H9 (cell line): ENCODE measurements at regions not wholly inside any gene's neighbourhood (a gene's known extent, or its start where the extent isn't known, plus 50 kb on each side); places are given as distances from the start of the nearest gene placed in this dataset.

Source experiments
- DNase-seq: peaks from one replicate; pipeline ENCODE4 v3.0.0-alpha.2; 2017
- H2AFZ ChIP-seq: one replicate; pipeline ENCODE4 v1.6.1; 2013; ENCODE audit warnings: mild to moderate bottlenecking, low read length, control low read depth, moderate library complexity
- H2AK5ac ChIP-seq: 2 replicates; pipeline ENCODE4 v1.6.1; 2013; ENCODE audit warnings: low read length, control low read depth, mixed read lengths; ENCODE audit not compliant: insufficient read length
- H2BK120ac ChIP-seq: one replicate; pipeline ENCODE4 v1.6.1; 2013; ENCODE audit warnings: low read depth, mild to moderate bottlenecking, low read length, control low read depth, inconsistent platforms; ENCODE audit not compliant: poor library complexity, severe bottlenecking
- H2BK12ac ChIP-seq: 2 replicates; pipeline ENCODE4 v1.6.1; 2013; ENCODE audit warnings: low read length, control low read depth, mixed read lengths, low read depth; ENCODE audit not compliant: insufficient read length
- H2BK15ac ChIP-seq: 2 replicates; pipeline ENCODE4 v1.6.1; 2013; ENCODE audit warnings: low read depth, low read length, control low read depth
- H2BK20ac ChIP-seq: one replicate; pipeline ENCODE4 v1.6.1; 2013; ENCODE audit warnings: low read depth, mild to moderate bottlenecking, low read length, control low read depth, inconsistent platforms; ENCODE audit not compliant: poor library complexity, severe bottlenecking
- H2BK5ac ChIP-seq: 2 replicates; pipeline ENCODE4 v1.6.1; 2013; ENCODE audit warnings: low read length, control low read depth, mixed read lengths; ENCODE audit not compliant: insufficient read length
- H3K14ac ChIP-seq: 2 replicates; pipeline ENCODE4 v1.6.1; 2013; ENCODE audit warnings: low read length, control low read depth; ENCODE audit not compliant: insufficient read depth
- H3K18ac ChIP-seq: 2 replicates; pipeline ENCODE4 v1.6.1; 2013; ENCODE audit warnings: low read depth, mild to moderate bottlenecking, mixed read lengths, low read length, control low read depth; ENCODE audit not compliant: insufficient read length
- H3K23ac ChIP-seq: 2 replicates; pipeline ENCODE4 v1.6.1; 2013; ENCODE audit warnings: low read length, control low read depth, mixed read lengths, low read depth; ENCODE audit not compliant: insufficient read length
- H3K23me2 ChIP-seq: 2 replicates; pipeline ENCODE4 v1.6.1; 2013; ENCODE audit warnings: low read depth, mild to moderate bottlenecking, mixed read lengths, low read length, control low read depth; ENCODE audit not compliant: insufficient read length, poor library complexity, severe bottlenecking
- H3K27ac ChIP-seq: 2 replicates; pipeline ENCODE4 v1.5.1; 2013; ENCODE audit warnings: low read length, control low read depth, mixed read lengths, low read depth; ENCODE audit not compliant: insufficient read length
- H3K27me3 ChIP-seq: 2 replicates; pipeline ENCODE4 v1.6.1; 2013; ENCODE audit warnings: low read length, control low read depth, inconsistent platforms; ENCODE audit not compliant: insufficient read depth
- H3K4ac ChIP-seq: 2 replicates; pipeline ENCODE4 v1.6.1; 2013; ENCODE audit warnings: low read depth, mild to moderate bottlenecking, control low read depth, inconsistent platforms, low read length, moderate library complexity
- H3K4me1 ChIP-seq: 2 replicates; pipeline ENCODE4 v1.6.1; 2013; ENCODE audit warnings: low read length, control low read depth, inconsistent platforms; ENCODE audit not compliant: insufficient read depth
- H3K4me2 ChIP-seq: 2 replicates; pipeline ENCODE4 v1.6.1; 2013; ENCODE audit warnings: low read length, control low read depth, mixed read lengths; ENCODE audit not compliant: insufficient read length, insufficient read depth
- H3K56ac ChIP-seq: 2 replicates; pipeline ENCODE4 v1.6.1; 2013; ENCODE audit warnings: low read depth, mild to moderate bottlenecking, mixed read lengths, low read length, control low read depth; ENCODE audit not compliant: insufficient read length
- H3K79me1 ChIP-seq: 2 replicates; pipeline ENCODE4 v1.6.1; 2013; ENCODE audit warnings: low read depth, mild to moderate bottlenecking, moderate library complexity, low read length, control low read depth, inconsistent platforms; ENCODE audit not compliant: insufficient read depth, poor library complexity, severe bottlenecking
- H3K79me2 ChIP-seq: 2 replicates; pipeline ENCODE4 v1.6.1; 2013; ENCODE audit warnings: low read length, control low read depth, inconsistent platforms; ENCODE audit not compliant: insufficient read depth
- H3K9ac ChIP-seq: 2 replicates; pipeline ENCODE4 v1.6.1; 2013; ENCODE audit warnings: low read length, control low read depth, mixed read lengths; ENCODE audit not compliant: insufficient read length; ENCODE audit errors: extremely low read depth
- H3K9me3 ChIP-seq: one replicate; pipeline ENCODE4 v1.6.1; 2013; ENCODE audit warnings: low read depth, low read length, inconsistent platforms; ENCODE audit not compliant: control insufficient read depth
- H3T11ph ChIP-seq: one replicate; pipeline ENCODE4 v1.6.1; 2013; ENCODE audit warnings: mild to moderate bottlenecking, low read length, control low read depth, inconsistent platforms
- H4K20me1 ChIP-seq: one replicate; pipeline ENCODE4 v1.6.1; 2013; ENCODE audit not compliant: control insufficient read depth, insufficient read length, insufficient read depth
- H4K5ac ChIP-seq: 2 replicates; pipeline ENCODE4 v1.6.1; 2013; ENCODE audit warnings: low read depth, mild to moderate bottlenecking, mixed read lengths, low read length, control low read depth; ENCODE audit not compliant: insufficient read length
- H4K8ac ChIP-seq: replicated peaks from 2 replicates; pipeline ENCODE4 v1.6.1; 2013; ENCODE audit warnings: low read length, control low read depth, mixed read lengths, low read depth; ENCODE audit not compliant: insufficient read length
- H4K91ac ChIP-seq: 2 replicates; pipeline ENCODE4 v1.6.1; 2013; ENCODE audit warnings: low read depth, mild to moderate bottlenecking, moderate library complexity, mixed read lengths, low read length, control low read depth; ENCODE audit not compliant: insufficient read length
- H3K27ac Mint-ChIP-seq, 3 experiments: 2 replicates in 2 of 3; 3 replicates in 1 of 3; pipeline ENCODE4 v1.8.0; 2020 to 2021; ENCODE audit warnings: mixed read lengths in 3 of 3, mild to moderate bottlenecking in 1 of 3, moderate library complexity in 1 of 3
- H3K27me3 Mint-ChIP-seq: 2 replicates; pipeline ENCODE4 v1.8.0; 2021; ENCODE audit warnings: low read depth, mild to moderate bottlenecking, moderate library complexity, mixed read lengths
- H3K36me3 Mint-ChIP-seq, 3 experiments: 2 replicates in 2 of 3; 3 replicates in 1 of 3; pipeline ENCODE4 v1.8.0; 2020 to 2021; ENCODE audit warnings: low read depth in 3 of 3, mixed read lengths in 3 of 3; ENCODE audit not compliant: insufficient read depth in 1 of 3
- H3K4me1 Mint-ChIP-seq, 2 experiments: 2 replicates each; pipeline ENCODE4 v1.8.0; 2020; ENCODE audit warnings: mixed read lengths in 2 of 2
- H3K4me3 Mint-ChIP-seq, 2 experiments: 2 replicates in 1 of 2; 3 replicates in 1 of 2; pipeline ENCODE4 v1.8.0; 2020 to 2021; ENCODE audit warnings: mild to moderate bottlenecking in 2 of 2, mixed read lengths in 2 of 2, moderate library complexity in 1 of 2
- H3K9me3 Mint-ChIP-seq, 2 experiments: 2 replicates in 1 of 2; 3 replicates in 1 of 2; pipeline ENCODE4 v1.8.0; 2020; ENCODE audit warnings: mild to moderate bottlenecking in 2 of 2, mixed read lengths in 2 of 2, moderate library complexity in 1 of 2
- WGBS: extraction: QIAGEN DNeasy Blood & Tissue Kit; methylation state at CpG from one replicate; pipeline ENCODE4 v1.1.7; 2013; ENCODE audit warnings: missing lambda C conversion rate, low lambda C conversion rate, mixed read lengths; ENCODE audit not compliant: insufficient read length; ENCODE audit errors: extremely low coverage; 5-methylcytosine and 5-hydroxymethylcytosine counted together
- TF ChIP-seq, protein P1 (sequence below): fragments of 200-600 bp; sonication (generic); conservative IDR thresholded peaks from 3 replicates; pipeline ENCODE4 v1.8.0; 2021; ENCODE audit warnings: antibody characterized with exemption, mild to moderate bottlenecking

DNA sequence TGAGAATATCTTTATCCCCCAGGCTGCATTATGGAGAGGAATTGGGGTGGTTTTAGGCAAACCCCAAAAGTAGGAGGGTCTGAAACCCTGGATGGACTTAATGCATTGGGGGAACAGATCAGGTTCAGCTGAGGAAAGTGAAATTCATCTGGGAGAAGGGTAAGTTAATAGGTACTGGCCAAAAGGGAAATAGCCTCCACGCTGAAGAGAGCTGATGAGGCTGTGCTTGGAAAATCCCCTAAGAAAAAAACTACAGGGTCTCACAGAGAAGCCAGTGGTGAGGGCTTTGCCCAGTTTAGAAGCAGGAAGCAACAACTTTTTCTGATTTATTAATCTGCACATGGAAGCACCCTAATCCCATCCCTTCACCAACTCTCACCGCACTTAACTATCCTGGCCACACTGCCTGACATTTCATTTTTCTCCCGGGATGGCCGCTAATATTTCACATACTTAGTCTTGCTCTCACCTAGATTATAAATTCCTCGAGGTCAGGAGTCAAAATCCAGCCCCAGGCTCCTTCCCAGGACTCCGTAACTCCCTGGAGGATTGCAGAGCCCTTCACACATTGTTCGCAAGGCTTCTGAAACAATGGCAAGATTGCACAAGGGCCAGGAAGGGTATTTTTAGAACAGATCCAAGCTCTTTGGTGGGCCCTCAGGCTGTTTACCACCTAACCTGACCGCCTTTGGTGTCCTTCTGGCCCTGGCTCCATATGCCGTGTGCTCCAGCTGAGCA, 60.9 kb upstream of the TARBP1 start:
- Histone ChIP-seq H3K4me1 (no peaks in the 10 kb centered on the region), H3K18ac (no peak overlapping the region), H3K9me3 (no peaks in the 10 kb centered on the region), H4K5ac (no peak overlapping the region), H3K4me2 (no peak overlapping the region), H3K79me2 (no peaks in the 10 kb centered on the region), H3K79me1 (no peaks in the 10 kb centered on the region), H3K23ac (no peak overlapping the region), H4K20me1 (no peaks in the 10 kb centered on the region), H3K27me3 (no peaks in the 10 kb centered on the region), H3K27ac (no peak overlapping the region), H3K56ac (no peak overlapping the region), H2BK15ac (no peak overlapping the region), H4K91ac (no peak overlapping the region), H3T11ph (no peak overlapping the region), H4K8ac (no peak overlapping the region), H2BK5ac (no peak overlapping the region), H3K4ac (no peak overlapping the region), H3K14ac (no peak overlapping the region), H2BK20ac (no peak overlapping the region), H3K9ac (no peak overlapping the region), H2AK5ac (no peak overlapping the region), H2BK120ac (no peak overlapping the region), H3K23me2 (no peaks in the 10 kb centered on the region), H2AFZ (no peak overlapping the region), H2BK12ac (no peak overlapping the region)
- H3K4me1 Mint-ChIP-seq = peaks cover 32 to 35% of the 10 kb centered on the region in 2 experiments
- H3K4me3 Mint-ChIP-seq = no peak overlapping the region; a peak in 1 of 5 replicates
- TF ChIP-seq, protein P1, sequence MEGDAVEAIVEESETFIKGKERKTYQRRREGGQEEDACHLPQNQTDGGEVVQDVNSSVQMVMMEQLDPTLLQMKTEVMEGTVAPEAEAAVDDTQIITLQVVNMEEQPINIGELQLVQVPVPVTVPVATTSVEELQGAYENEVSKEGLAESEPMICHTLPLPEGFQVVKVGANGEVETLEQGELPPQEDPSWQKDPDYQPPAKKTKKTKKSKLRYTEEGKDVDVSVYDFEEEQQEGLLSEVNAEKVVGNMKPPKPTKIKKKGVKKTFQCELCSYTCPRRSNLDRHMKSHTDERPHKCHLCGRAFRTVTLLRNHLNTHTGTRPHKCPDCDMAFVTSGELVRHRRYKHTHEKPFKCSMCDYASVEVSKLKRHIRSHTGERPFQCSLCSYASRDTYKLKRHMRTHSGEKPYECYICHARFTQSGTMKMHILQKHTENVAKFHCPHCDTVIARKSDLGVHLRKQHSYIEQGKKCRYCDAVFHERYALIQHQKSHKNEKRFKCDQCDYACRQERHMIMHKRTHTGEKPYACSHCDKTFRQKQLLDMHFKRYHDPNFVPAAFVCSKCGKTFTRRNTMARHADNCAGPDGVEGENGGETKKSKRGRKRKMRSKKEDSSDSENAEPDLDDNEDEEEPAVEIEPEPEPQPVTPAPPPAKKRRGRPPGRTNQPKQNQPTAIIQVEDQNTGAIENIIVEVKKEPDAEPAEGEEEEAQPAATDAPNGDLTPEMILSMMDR = no peak
- WGBS = no CpG with 5 or more reads among the region's 9 CpGs
- peak overlapping the region in 1 of 3 experiments; percentile 71; a peak in 1 of 7 replicates for H3K27ac Mint-ChIP-seq
- no peaks in the 10 kb centered on the region; the same call in 1 of the 2 replicates for H3K27me3 Mint-ChIP-seq
- H3K9me3 Mint-ChIP-seq = no peaks in the 10 kb centered on the region
- no peak for DNase-seq
- H3K36me3 Mint-ChIP-seq = no peaks in the 10 kb centered on the region
